ENCODE measurements at regions not wholly inside any gene's neighbourhood (a gene's known extent, or its start where the extent isn't known, plus 50 kb on each side); places are given as distances from the start of the nearest gene placed in this dataset.
A peak's percentile ranks its signal among the peaks of the same experiment; 100 is the strongest.

DNA sequence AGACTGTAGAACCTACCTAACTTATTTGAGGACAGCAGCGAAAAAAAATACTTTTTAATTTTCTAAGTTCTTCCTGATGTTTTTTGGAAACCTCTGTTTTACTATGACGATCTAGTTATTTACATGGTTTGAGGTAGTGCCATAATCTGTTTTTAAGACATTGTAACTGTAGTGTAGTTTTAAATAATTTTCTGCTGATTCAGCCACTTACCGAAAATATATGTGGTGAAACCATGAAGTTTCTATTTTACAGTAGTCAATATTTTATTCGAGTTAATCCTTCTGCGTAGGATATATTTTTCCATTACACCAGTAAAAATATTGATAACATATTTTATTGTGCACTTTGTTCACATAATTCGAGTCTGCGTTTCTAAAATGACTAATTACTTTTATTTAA, 121.7 kb upstream of the RRP15 start:
- H3K79me2 ChIP-seq (ENCODE audit: insufficient read depth, low read depth, low read length) = no peaks in the 10 kb centered on the region
- CTCF ChIA-PET (ENCODE audit: unreplicated experiment) = no interaction called here
- TF ChIP-seq EZH2phosphoT487 (IDR thresholded peaks at IDR 0.05; ENCODE audit: borderline replicate concordance, low read depth, low read length) = no peak
- TF ChIP-seq, protein P1, sequence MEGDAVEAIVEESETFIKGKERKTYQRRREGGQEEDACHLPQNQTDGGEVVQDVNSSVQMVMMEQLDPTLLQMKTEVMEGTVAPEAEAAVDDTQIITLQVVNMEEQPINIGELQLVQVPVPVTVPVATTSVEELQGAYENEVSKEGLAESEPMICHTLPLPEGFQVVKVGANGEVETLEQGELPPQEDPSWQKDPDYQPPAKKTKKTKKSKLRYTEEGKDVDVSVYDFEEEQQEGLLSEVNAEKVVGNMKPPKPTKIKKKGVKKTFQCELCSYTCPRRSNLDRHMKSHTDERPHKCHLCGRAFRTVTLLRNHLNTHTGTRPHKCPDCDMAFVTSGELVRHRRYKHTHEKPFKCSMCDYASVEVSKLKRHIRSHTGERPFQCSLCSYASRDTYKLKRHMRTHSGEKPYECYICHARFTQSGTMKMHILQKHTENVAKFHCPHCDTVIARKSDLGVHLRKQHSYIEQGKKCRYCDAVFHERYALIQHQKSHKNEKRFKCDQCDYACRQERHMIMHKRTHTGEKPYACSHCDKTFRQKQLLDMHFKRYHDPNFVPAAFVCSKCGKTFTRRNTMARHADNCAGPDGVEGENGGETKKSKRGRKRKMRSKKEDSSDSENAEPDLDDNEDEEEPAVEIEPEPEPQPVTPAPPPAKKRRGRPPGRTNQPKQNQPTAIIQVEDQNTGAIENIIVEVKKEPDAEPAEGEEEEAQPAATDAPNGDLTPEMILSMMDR (conservative IDR thresholded peaks at IDR 0.05; ENCODE audit: low read length) = no peak
- no peak overlapping the region for H2AFZ ChIP-seq (ENCODE audit: low read length)
- no peaks in the 10 kb centered on the region for H3K9me2 ChIP-seq (ENCODE audit: insufficient read depth, low read length)
- H3K4me1 ChIP-seq (ENCODE audit: insufficient read depth, low read length, poor library complexity, severe bottlenecking) = peaks cover 15% of the 10 kb centered on the region
- no TSS peak for BruUV-seq (replicated peaks)
- no peaks in the 10 kb centered on the region for H3K36me3 ChIP-seq (ENCODE audit: insufficient read depth, low read length)
- DNase-seq (ENCODE audit: low spot score) = no peak
- peak overlapping the region; percentile 67 for H3K27ac ChIP-seq (ENCODE audit: low read depth, low read length, poor library complexity, severe bottlenecking)
- no peaks in the 10 kb centered on the region for H4K20me1 ChIP-seq (ENCODE audit: insufficient read depth, low read length)
- POLR2A ChIA-PET = no interaction called here
- H3K9me3 ChIP-seq (ENCODE audit: low read length) = no peaks in the 10 kb centered on the region
- peak overlapping the region; percentile 86 for H3K4me2 ChIP-seq (ENCODE audit: low read length)
- H3K4me3 ChIP-seq (ENCODE audit: low read depth, low read length, poor library complexity, severe bottlenecking) = peak overlapping the region; percentile 71
- intact Hi-C loops (cut with micrococcal nuclease; ENCODE audit: unreplicated experiment) = no loop called here

DNA sequence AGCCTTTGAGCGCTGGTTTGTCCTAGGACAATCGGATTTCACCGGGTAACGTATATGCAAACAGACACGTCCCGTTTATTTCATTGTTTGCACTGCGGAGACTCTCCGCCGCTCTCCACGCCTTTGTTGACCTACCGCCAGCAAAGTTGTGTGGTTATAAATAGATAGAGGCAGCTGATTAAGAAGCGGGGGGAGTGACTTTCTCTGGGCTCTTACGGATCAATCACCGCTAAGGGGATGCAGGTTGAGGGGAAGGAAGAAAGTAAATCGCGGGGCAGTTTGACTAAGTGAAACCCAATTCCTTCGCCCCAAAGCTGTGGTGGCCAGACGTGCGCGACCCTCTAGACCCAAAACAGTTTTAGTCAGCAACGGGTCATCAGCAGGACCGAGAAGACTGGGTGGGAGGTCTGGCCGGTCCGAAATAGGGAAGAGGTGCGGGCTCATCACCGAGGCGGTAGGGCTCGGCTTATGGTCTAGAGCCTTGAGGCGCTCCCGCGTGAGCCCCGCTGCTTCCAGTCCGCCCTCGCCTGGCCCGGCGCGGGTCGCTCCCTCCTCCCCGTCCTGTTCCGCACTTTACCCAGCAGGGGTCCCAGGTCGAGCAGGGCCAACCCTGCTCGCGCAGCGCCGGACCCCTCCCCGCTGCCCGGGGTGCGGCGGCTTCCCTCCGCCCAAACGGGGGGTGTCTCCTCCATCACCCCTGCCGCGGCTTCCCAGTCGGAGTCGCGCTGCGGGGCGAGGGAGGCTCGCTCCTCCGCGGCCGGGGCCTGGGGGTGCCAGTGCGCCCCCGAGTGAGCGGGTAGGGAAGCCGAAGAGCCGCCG, 120.8 kb upstream of the RRP15 start:
- TF ChIP-seq, protein P1 (conservative IDR thresholded peaks at IDR 0.05; ENCODE audit: low read length) = peak; percentile 52
- TF ChIP-seq EZH2phosphoT487 (IDR thresholded peaks at IDR 0.05; ENCODE audit: borderline replicate concordance, low read depth, low read length) = no peak
- H2AFZ ChIP-seq (ENCODE audit: low read length) = peak overlapping the region; percentile 94
- peak overlapping the region; percentile 67 for H3K27ac ChIP-seq (ENCODE audit: low read depth, low read length, poor library complexity, severe bottlenecking)
- no peaks in the 10 kb centered on the region for H3K79me2 ChIP-seq (ENCODE audit: insufficient read depth, low read depth, low read length)
- DNase-seq (ENCODE audit: low spot score) = peak; percentile 63
- CTCF ChIA-PET (ENCODE audit: unreplicated experiment) = no interaction called here
- H3K4me2 ChIP-seq (ENCODE audit: low read length) = peak overlapping the region; percentile 86
- H3K9me2 ChIP-seq (ENCODE audit: insufficient read depth, low read length) = no peaks in the 10 kb centered on the region
- no TSS peak for BruUV-seq (replicated peaks)
- H3K4me3 ChIP-seq (ENCODE audit: low read depth, low read length, poor library complexity, severe bottlenecking) = peak overlapping the region; percentile 71
- intact Hi-C loops (cut with micrococcal nuclease; ENCODE audit: unreplicated experiment) = no loop called here
- H3K36me3 ChIP-seq (ENCODE audit: insufficient read depth, low read length) = no peaks in the 10 kb centered on the region
- no peaks in the 10 kb centered on the region for H4K20me1 ChIP-seq (ENCODE audit: insufficient read depth, low read length)
- POLR2A ChIA-PET = no interaction called here
- no peaks in the 10 kb centered on the region for H3K9me3 ChIP-seq (ENCODE audit: low read length)
- H3K4me1 ChIP-seq (ENCODE audit: insufficient read depth, low read length, poor library complexity, severe bottlenecking) = peaks cover 15% of the 10 kb centered on the region
